ENCODE measurements at regions not wholly inside any gene's neighbourhood (a gene's known extent, or its start where the extent isn't known, plus 50 kb on each side); places are given as distances from the start of the nearest gene placed in this dataset.
A peak's percentile ranks its signal among the peaks of the same experiment; 100 is the strongest.

- 85 to 89% (median 87%) methylated on average over 4 of the region's 4 CpGs for WGBS, 5 donors
- peak overlapping the region in 6 of 8 donors; percentile 89 to 98 (median 94) for H3K27ac ChIP-seq
- H3K36me3 ChIP-seq, result no peaks in the 10 kb centered on the region
- no peaks in the 10 kb centered on the region for H3K9me3 ChIP-seq
- peak overlapping the region in 1 of 8 donors; percentile 11 for H3K4me3 ChIP-seq
- no peak for DNase-seq
- H3K27me3 ChIP-seq (replicated peaks in 1 of 7), result peaks cover 0 to 43% (median 2%) of the 10 kb centered on the region in 7 donors
- no peak for TF ChIP-seq POLR2A (IDR thresholded peaks at IDR 0.05)
- TF ChIP-seq POLR2AphosphoS5 (IDR thresholded peaks at IDR 0.05), result no peak
- no peak for TF ChIP-seq CTCF (IDR thresholded peaks at IDR 0.05 in 8 of 11, conservative IDR thresholded peaks at IDR 0.05 in 3 of 11)
- H3K4me1 ChIP-seq, result peaks cover 10 to 73% (median 43%) of the 10 kb centered on the region in 6 donors
- intact Hi-C loops (cut with DNase I; ENCODE audit: low total_unique reads), result no loop called here
Measured at GRCh38 chr20:1805816-1806215, 89.4 kb upstream of the SIRPA start.

GRCh38 chr20:1805161-1805581 lies 90.0 kb upstream of the SIRPA start:
- 88 to 97% (median 94%) methylated on average over 4 of the region's 4 CpGs for WGBS, 5 donors
- peak overlapping the region in 7 of 8 donors; percentile 76 to 98 (median 94) for H3K27ac ChIP-seq
- H3K4me1 ChIP-seq, result peaks cover 7 to 73% (median 40%) of the 10 kb centered on the region in 6 donors
- peak overlapping the region in 1 of 8 donors; percentile 82 for H3K4me3 ChIP-seq
- TF ChIP-seq CTCF (IDR thresholded peaks at IDR 0.05 in 8 of 11, conservative IDR thresholded peaks at IDR 0.05 in 3 of 11), result no peak
- no peaks in the 10 kb centered on the region for H3K9me3 ChIP-seq
- no peaks in the 10 kb centered on the region for H3K36me3 ChIP-seq
- intact Hi-C loops (cut with DNase I; ENCODE audit: low total_unique reads), result no loop called here
- no peak for DNase-seq
- peaks cover 0 to 50% (median 2%) of the 10 kb centered on the region in 7 donors for H3K27me3 ChIP-seq (replicated peaks in 1 of 7)

- Histone ChIP-seq H3K9me3 (no peaks in the 10 kb centered on the region), H3K4me1 (peaks cover 7 to 70% (median 40%) of the 10 kb centered on the region in 6 donors), H3K36me3 (no peaks in the 10 kb centered on the region), H3K27ac (peak overlapping the region in 7 of 8 donors; percentile 76 to 98 (median 94)), H3K4me3 (peak overlapping the region in 1 of 8 donors; percentile 82), H3K27me3 (replicated peaks in 1 of 7) (peaks cover 0 to 56% (median 2%) of the 10 kb centered on the region in 7 donors)
- TF ChIP-seq POLR2A (IDR thresholded peaks at IDR 0.05) (no peak), POLR2AphosphoS5 (IDR thresholded peaks at IDR 0.05) (no peak), CTCF (IDR thresholded peaks at IDR 0.05 in 8 of 11, conservative IDR thresholded peaks at IDR 0.05 in 3 of 11) (no peak)
- DNase-seq, result no peak
- intact Hi-C loops (cut with DNase I; ENCODE audit: low total_unique reads), result no loop called here
- WGBS, 5 donors, result 50 to 79% (median 70%) methylated on average over 4 of the region's 4 CpGs
Measured at GRCh38 chr20:1804554-1804956, 90.7 kb upstream of the SIRPA start.

GRCh38 chr20:1803932-1804501 lies 91.2 kb upstream of the SIRPA start:
- TF ChIP-seq CTCF (IDR thresholded peaks at IDR 0.05 in 8 of 11, conservative IDR thresholded peaks at IDR 0.05 in 3 of 11), result no peak
- TF ChIP-seq POLR2AphosphoS5 (IDR thresholded peaks at IDR 0.05), result no peak
- TF ChIP-seq POLR2A (IDR thresholded peaks at IDR 0.05), result no peak
- WGBS, 5 donors, result 37 to 56% (median 42%) methylated on average over 10 of the region's 10 CpGs
- Histone ChIP-seq H3K27me3 (replicated peaks in 1 of 7) (peaks cover 0 to 58% (median 2%) of the 10 kb centered on the region in 7 donors), H3K4me3 (peak overlapping the region in 7 of 8 donors; percentile 59 to 82 (median 70)), H3K27ac (peak overlapping the region; percentile 76 to 98 (median 92)), H3K4me1 (peaks cover 7 to 65% (median 40%) of the 10 kb centered on the region in 6 donors), H3K9me3 (no peaks in the 10 kb centered on the region), H3K36me3 (no peaks in the 10 kb centered on the region)
- DNase-seq, result no peak
- intact Hi-C loops (cut with DNase I; ENCODE audit: low total_unique reads), result no loop called here
